ENCODE measurements at regions not wholly inside any gene's neighbourhood (a gene's known extent, or its start where the extent isn't known, plus 50 kb on each side); places are given as distances from the start of the nearest gene placed in this dataset.

DNA sequence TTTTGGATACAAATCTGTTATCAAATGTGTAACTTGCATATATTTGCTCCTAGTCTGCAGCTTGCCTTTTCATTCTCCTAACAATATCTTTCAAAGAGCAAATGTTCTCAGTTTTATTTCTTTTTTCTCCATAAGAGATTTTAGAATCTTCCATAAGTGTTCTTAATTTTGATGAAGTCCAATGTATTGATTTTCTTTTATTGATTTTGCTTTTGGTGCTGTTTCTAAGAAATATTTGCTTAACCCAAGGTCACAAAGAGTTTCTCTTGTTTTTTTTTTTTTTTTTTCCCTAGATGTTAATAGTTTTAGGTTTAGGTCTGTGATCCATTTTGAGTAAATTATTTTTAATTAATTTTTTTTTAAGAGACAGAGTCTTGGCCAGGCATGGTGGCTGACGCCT is 75.8 kb upstream of the SPRED2 start:
- TF ChIP-seq, protein P1, sequence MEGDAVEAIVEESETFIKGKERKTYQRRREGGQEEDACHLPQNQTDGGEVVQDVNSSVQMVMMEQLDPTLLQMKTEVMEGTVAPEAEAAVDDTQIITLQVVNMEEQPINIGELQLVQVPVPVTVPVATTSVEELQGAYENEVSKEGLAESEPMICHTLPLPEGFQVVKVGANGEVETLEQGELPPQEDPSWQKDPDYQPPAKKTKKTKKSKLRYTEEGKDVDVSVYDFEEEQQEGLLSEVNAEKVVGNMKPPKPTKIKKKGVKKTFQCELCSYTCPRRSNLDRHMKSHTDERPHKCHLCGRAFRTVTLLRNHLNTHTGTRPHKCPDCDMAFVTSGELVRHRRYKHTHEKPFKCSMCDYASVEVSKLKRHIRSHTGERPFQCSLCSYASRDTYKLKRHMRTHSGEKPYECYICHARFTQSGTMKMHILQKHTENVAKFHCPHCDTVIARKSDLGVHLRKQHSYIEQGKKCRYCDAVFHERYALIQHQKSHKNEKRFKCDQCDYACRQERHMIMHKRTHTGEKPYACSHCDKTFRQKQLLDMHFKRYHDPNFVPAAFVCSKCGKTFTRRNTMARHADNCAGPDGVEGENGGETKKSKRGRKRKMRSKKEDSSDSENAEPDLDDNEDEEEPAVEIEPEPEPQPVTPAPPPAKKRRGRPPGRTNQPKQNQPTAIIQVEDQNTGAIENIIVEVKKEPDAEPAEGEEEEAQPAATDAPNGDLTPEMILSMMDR (IDR thresholded peaks at IDR 0.05) = no peak
- TF ChIP-seq, protein P2, sequence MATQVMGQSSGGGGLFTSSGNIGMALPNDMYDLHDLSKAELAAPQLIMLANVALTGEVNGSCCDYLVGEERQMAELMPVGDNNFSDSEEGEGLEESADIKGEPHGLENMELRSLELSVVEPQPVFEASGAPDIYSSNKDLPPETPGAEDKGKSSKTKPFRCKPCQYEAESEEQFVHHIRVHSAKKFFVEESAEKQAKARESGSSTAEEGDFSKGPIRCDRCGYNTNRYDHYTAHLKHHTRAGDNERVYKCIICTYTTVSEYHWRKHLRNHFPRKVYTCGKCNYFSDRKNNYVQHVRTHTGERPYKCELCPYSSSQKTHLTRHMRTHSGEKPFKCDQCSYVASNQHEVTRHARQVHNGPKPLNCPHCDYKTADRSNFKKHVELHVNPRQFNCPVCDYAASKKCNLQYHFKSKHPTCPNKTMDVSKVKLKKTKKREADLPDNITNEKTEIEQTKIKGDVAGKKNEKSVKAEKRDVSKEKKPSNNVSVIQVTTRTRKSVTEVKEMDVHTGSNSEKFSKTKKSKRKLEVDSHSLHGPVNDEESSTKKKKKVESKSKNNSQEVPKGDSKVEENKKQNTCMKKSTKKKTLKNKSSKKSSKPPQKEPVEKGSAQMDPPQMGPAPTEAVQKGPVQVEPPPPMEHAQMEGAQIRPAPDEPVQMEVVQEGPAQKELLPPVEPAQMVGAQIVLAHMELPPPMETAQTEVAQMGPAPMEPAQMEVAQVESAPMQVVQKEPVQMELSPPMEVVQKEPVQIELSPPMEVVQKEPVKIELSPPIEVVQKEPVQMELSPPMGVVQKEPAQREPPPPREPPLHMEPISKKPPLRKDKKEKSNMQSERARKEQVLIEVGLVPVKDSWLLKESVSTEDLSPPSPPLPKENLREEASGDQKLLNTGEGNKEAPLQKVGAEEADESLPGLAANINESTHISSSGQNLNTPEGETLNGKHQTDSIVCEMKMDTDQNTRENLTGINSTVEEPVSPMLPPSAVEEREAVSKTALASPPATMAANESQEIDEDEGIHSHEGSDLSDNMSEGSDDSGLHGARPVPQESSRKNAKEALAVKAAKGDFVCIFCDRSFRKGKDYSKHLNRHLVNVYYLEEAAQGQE (IDR thresholded peaks at IDR 0.05; ENCODE audit: insufficient read depth in 1 of 2, low read depth in 2 of 2, low read length in 1 of 2) = no peak
- TF ChIP-seq POLR2AphosphoS5 (IDR thresholded peaks at IDR 0.05; ENCODE audit: low read depth, low read length) = no peak
- TF ChIP-seq TCF7L2 (IDR thresholded peaks at IDR 0.05; ENCODE audit: low read depth, low read length) = no peak

Data from Panc1 (cell line).